Esophagus muscularis mucosa (tissue), 3 donors: ENCODE measurements at regions not wholly inside any gene's neighbourhood (a gene's known extent, or its start where the extent isn't known, plus 50 kb on each side); places are given as distances from the start of the nearest gene placed in this dataset.

Experiments
- POLR2A ChIP-seq: fragments of 450-650 bp; IDR thresholded peaks from one replicate; pipeline ENCODE4 v1.6.1; 2017; ENCODE audit warnings: antibody characterized with exemption, moderate library complexity, mild to moderate bottlenecking, low read depth
- POLR2AphosphoS5 ChIP-seq, 2 donors: sonication (generic); formaldehyde crosslinking; IDR thresholded peaks; one replicate each; pipeline ENCODE4 v1.6.1; 2017; ENCODE audit warnings: antibody characterized with exemption in 2 of 2
- TF ChIP-seq, protein P1 (sequence below), 3 experiments: fragments of 200-600 bp in 2 of 3; fragments of 450-650 bp in 1 of 3; sonication (generic) in 2 of 3; IDR thresholded peaks; one replicate each; pipeline ENCODE4 v1.5.1; 2017 to 2019; ENCODE audit warnings: antibody characterized with exemption in 3 of 3, mild to moderate bottlenecking in 2 of 3, moderate library complexity in 1 of 3

DNA sequence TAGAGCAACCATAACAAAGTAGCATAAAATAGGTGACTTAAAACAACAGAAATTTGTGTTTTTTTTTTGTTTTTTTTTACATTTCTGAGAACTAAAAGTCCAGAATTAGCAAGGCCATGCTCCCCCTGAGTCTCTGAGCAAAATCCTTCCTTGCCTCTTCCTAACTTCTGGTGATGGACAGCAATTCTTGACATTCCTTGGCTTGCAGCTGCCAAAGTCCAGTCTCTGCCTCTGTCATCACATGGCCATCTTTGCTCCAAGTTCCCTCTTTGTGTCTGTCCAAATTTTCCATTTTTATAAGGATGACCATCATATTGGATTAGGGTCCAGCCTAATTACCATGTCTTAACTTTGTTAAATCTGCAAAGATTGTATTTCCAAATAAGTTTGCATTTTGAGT, 407.2 kb downstream of the PDHA2 start:
- TF ChIP-seq, protein P1, sequence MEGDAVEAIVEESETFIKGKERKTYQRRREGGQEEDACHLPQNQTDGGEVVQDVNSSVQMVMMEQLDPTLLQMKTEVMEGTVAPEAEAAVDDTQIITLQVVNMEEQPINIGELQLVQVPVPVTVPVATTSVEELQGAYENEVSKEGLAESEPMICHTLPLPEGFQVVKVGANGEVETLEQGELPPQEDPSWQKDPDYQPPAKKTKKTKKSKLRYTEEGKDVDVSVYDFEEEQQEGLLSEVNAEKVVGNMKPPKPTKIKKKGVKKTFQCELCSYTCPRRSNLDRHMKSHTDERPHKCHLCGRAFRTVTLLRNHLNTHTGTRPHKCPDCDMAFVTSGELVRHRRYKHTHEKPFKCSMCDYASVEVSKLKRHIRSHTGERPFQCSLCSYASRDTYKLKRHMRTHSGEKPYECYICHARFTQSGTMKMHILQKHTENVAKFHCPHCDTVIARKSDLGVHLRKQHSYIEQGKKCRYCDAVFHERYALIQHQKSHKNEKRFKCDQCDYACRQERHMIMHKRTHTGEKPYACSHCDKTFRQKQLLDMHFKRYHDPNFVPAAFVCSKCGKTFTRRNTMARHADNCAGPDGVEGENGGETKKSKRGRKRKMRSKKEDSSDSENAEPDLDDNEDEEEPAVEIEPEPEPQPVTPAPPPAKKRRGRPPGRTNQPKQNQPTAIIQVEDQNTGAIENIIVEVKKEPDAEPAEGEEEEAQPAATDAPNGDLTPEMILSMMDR (IDR thresholded peaks at IDR 0.05) = no peak
- TF ChIP-seq POLR2A = no peak
- no peak for TF ChIP-seq POLR2AphosphoS5 (IDR thresholded peaks at IDR 0.05)
